Right lobe of liver (tissue), 6 donors: ENCODE measurements at regions not wholly inside any gene's neighbourhood (a gene's known extent, or its start where the extent isn't known, plus 50 kb on each side); places are given as distances from the start of the nearest gene placed in this dataset.

ENCODE experiments used
- ATAC-seq, 4 donors: fragments of 200-7000 bp; cut with Tn5 transposase; one replicate each; pipeline ENCODE4 v1.9.1; 2020; ENCODE audit warnings: mild to moderate bottlenecking in 4 of 4, moderate library complexity in 4 of 4
- DNase-seq, 3 donors: peaks; one replicate each; pipeline ENCODE4 v3.0.0-alpha.2; 2020
- H3K27ac ChIP-seq, 3 donors: fragments of 200-600 bp; one replicate each; pipeline ENCODE4 v1.8.0; 2022
- H3K27me3 ChIP-seq, 2 donors: fragments of 200-600 bp; one replicate each; pipeline ENCODE4 v1.8.0; 2022
- H3K36me3 ChIP-seq, 4 donors: fragments of 200-600 bp; sonication (generic) in 1 of 4; one replicate each; pipeline versions ENCODE4 v1.5.1 to v1.8.0; 2017 to 2022; ENCODE audit warnings: control low read depth in 1 of 4
- H3K4me1 ChIP-seq, 4 donors: fragments of 200-600 bp; sonication (generic) in 1 of 4; one replicate each; pipeline versions ENCODE4 v1.5.1 to v1.8.0; 2017 to 2022; ENCODE audit warnings: control low read depth in 1 of 4
- H3K4me3 ChIP-seq, 3 donors: fragments of 200-600 bp; one replicate each; pipeline ENCODE4 v1.8.0; 2022
- H3K9me3 ChIP-seq, 4 donors: fragments of 200-600 bp; sonication (generic) in 1 of 4; one replicate each; pipeline versions ENCODE4 v1.5.1 to v1.8.0; 2017 to 2022; ENCODE audit warnings: control low read depth in 1 of 4
- CTCF ChIP-seq, 4 donors: fragments of 200-600 bp in 3 of 4; fragments of 450-650 bp in 1 of 4; IDR thresholded peaks; one replicate each; pipeline versions ENCODE4 v1.5.1 to v1.8.0; 2016 to 2022; ENCODE audit warnings: antibody characterized with exemption in 4 of 4, mild to moderate bottlenecking in 2 of 4
- POLR2A ChIP-seq: fragments of 450-650 bp; IDR thresholded peaks from one replicate; pipeline ENCODE4 v1.6.1; 2017; ENCODE audit warnings: antibody characterized with exemption, mild to moderate bottlenecking
- WGBS: methylation state at CpG from one replicate; pipeline ENCODE4 v1.1.6; 2018; ENCODE audit warnings: low coverage, low lambda C conversion rate; ENCODE audit not compliant: insufficient coverage; ENCODE audit errors: missing lambda C conversion rate; 5-methylcytosine and 5-hydroxymethylcytosine counted together
- intact Hi-C, 2 donors: fragments of 100-400 bp; cut with DNase I; formaldehyde crosslinking; loops; one replicate each; pipeline versions ENCODE4 v1.11.2 to v1.14.1; 2022
- donor health status: DM: no; HTN: yes; CAD: no.
- donor health status: DM: no; HTN: no; CAD: no.
- donor health status: DM: no; HTN: no; CAD: no.
- donor health status: DM: no; HTN: yes; CAD: no.
- donor health status: DM: no; HTN: yes; CAD: no.

GRCh38 chr18:44039826-44040225, 640.9 kb upstream of the SETBP1 start:
- Histone ChIP-seq H3K4me3 (no peak overlapping the region), H3K27me3 (no peaks in the 10 kb centered on the region), H3K4me1 (no peaks in the 10 kb centered on the region), H3K9me3 (no peaks in the 10 kb centered on the region), H3K36me3 (no peaks in the 10 kb centered on the region), H3K27ac (no peak overlapping the region)
- DNase-seq (no peak), ATAC-seq (no peak)
- intact Hi-C loops, result no loop called here
- 50% methylated on average over 1 of the region's 1 CpG for WGBS
- TF ChIP-seq POLR2A, result no peak
- TF ChIP-seq CTCF (IDR thresholded peaks at IDR 0.05), result no peak

- DNase-seq (no peak), ATAC-seq (no peak)
- H3K4me3 ChIP-seq, result no peak overlapping the region
- TF ChIP-seq CTCF (IDR thresholded peaks at IDR 0.05) (no peak), POLR2A (no peak)
- no peak overlapping the region for H3K27ac ChIP-seq
- no peaks in the 10 kb centered on the region for H3K9me3 ChIP-seq
- H3K36me3 ChIP-seq, result no peaks in the 10 kb centered on the region
- no peaks in the 10 kb centered on the region for H3K27me3 ChIP-seq
- 59% methylated on average over 3 of the region's 3 CpGs for WGBS
- intact Hi-C loops, result no loop called here
- H3K4me1 ChIP-seq, result no peaks in the 10 kb centered on the region
These were observed 639.1 kb upstream of the SETBP1 start for GRCh38 chr18:44041553-44041952.

- TF ChIP-seq CTCF (IDR thresholded peaks at IDR 0.05) (no peak), POLR2A (no peak)
- H3K27me3 ChIP-seq, result no peaks in the 10 kb centered on the region
- H3K27ac ChIP-seq, result no peak overlapping the region
- no peaks in the 10 kb centered on the region for H3K36me3 ChIP-seq
- no peak for ATAC-seq
- no peaks in the 10 kb centered on the region for H3K9me3 ChIP-seq
- intact Hi-C loops, result no loop called here
- WGBS, result 52% methylated on average over 4 of the region's 4 CpGs
- DNase-seq, result no peak
- H3K4me3 ChIP-seq, result no peak overlapping the region
- no peaks in the 10 kb centered on the region for H3K4me1 ChIP-seq
These were observed 638.7 kb upstream of the SETBP1 start for GRCh38 chr18:44041961-44042360.

GRCh38 chr18:44046376-44046975, 634.2 kb upstream of the SETBP1 start:
- no peak for ATAC-seq
- WGBS, result 63% methylated on average over 8 of the region's 8 CpGs
- intact Hi-C loops, result no loop called here
- Histone ChIP-seq H3K36me3 (no peaks in the 10 kb centered on the region), H3K4me1 (no peaks in the 10 kb centered on the region), H3K27ac (no peak overlapping the region), H3K9me3 (no peaks in the 10 kb centered on the region), H3K27me3 (no peaks in the 10 kb centered on the region), H3K4me3 (no peak overlapping the region)
- no peak for TF ChIP-seq CTCF (IDR thresholded peaks at IDR 0.05)
- TF ChIP-seq POLR2A, result no peak
- DNase-seq, result no peak

GRCh38 chr18:44047585-44047984, 633.1 kb upstream of the SETBP1 start:
- H3K9me3 ChIP-seq, result no peaks in the 10 kb centered on the region
- DNase-seq, result no peak
- no peaks in the 10 kb centered on the region for H3K27me3 ChIP-seq
- no peak overlapping the region for H3K4me3 ChIP-seq
- intact Hi-C loops, result no loop called here
- WGBS, result 70% methylated on average over 1 of the region's 3 CpGs
- TF ChIP-seq CTCF (IDR thresholded peaks at IDR 0.05) (no peak), POLR2A (no peak)
- H3K27ac ChIP-seq, result no peak overlapping the region
- no peaks in the 10 kb centered on the region for H3K36me3 ChIP-seq
- no peak for ATAC-seq
- no peaks in the 10 kb centered on the region for H3K4me1 ChIP-seq
